Activated B cell treated with CpG ODN at 0.5 μM for 24 hours (primary cell): ENCODE measurements at regions not wholly inside any gene's neighbourhood (a gene's known extent, or its start where the extent isn't known, plus 50 kb on each side); places are given as distances from the start of the nearest gene placed in this dataset.

Source experiments
- ATAC-seq: fragments of 200-7000 bp; cut with Tn5 transposase; one replicate; pipeline ENCODE4 v1.10.0; 2021; ENCODE audit warnings: low read depth, mild to moderate bottlenecking, moderate library complexity
- CTCF ChIA-PET: fragments of 350-600 bp; sonication (Branson Sonifier 250); formaldehyde crosslinking; loops from one replicate; lab custom pipeline; 2021; ENCODE audit warnings: antibody characterized with exemption; lab: Charles Lee
- POLR2A ChIA-PET: fragments of 350-600 bp; sonication (Branson Sonifier 250); formaldehyde crosslinking; loops from one replicate; lab custom pipeline; 2021; ENCODE audit warnings: antibody characterized with exemption; lab: Charles Lee
- DNase-seq: peaks from one replicate; pipeline ENCODE4 v3.0.0; 2022
- H3K27ac Mint-ChIP-seq: one replicate; pipeline ENCODE4 v1.8.0; 2020; ENCODE audit warnings: mixed read lengths
- H3K27me3 Mint-ChIP-seq: one replicate; pipeline ENCODE4 v1.8.0; 2021; ENCODE audit warnings: mixed read lengths
- H3K36me3 Mint-ChIP-seq: one replicate; pipeline ENCODE4 v1.8.0; 2021; ENCODE audit warnings: low read depth, mixed read lengths
- H3K4me1 Mint-ChIP-seq: one replicate; pipeline ENCODE4 v1.8.0; 2021; ENCODE audit warnings: mixed read lengths
- H3K4me3 Mint-ChIP-seq: one replicate; pipeline ENCODE4 v1.8.0; 2020; ENCODE audit warnings: mild to moderate bottlenecking, mixed read lengths
- H3K9me3 Mint-ChIP-seq: one replicate; pipeline ENCODE4 v1.8.0; 2020; ENCODE audit warnings: mixed read lengths
- CTCF ChIP-seq: fragments of 200-600 bp; IDR thresholded peaks from one replicate; pipeline ENCODE4 v1.8.0; 2022; ENCODE audit warnings: antibody characterized with exemption, mild to moderate bottlenecking
- intact Hi-C: fragments of 100-400 bp; cut with micrococcal nuclease; formaldehyde crosslinking; loops from one replicate; pipeline ENCODE4 v1.15.1; 2024

- ChIA-PET POLR2A (no interaction called here), CTCF (no interaction called here)
- Mint-ChIP-seq H3K27me3 (no peaks in the 10 kb centered on the region), H3K9me3 (peaks cover 21% of the 10 kb centered on the region), H3K27ac (no peak overlapping the region), H3K4me3 (no peak overlapping the region), H3K36me3 (no peaks in the 10 kb centered on the region), H3K4me1 (no peaks in the 10 kb centered on the region)
- ATAC-seq: no peak
- no peak for TF ChIP-seq CTCF
- DNase-seq: no peak
- intact Hi-C loops: no loop called here
Measured at GRCh38 chr13:65529541-65529940, 1700.6 kb downstream of the PCDH9 start.

- no peak overlapping the region for H3K27ac Mint-ChIP-seq
- CTCF ChIA-PET: no interaction called here
- H3K9me3 Mint-ChIP-seq: peaks cover 10% of the 10 kb centered on the region
- H3K36me3 Mint-ChIP-seq: no peaks in the 10 kb centered on the region
- intact Hi-C loops: no loop called here
- no peak overlapping the region for H3K4me3 Mint-ChIP-seq
- no peak for ATAC-seq
- H3K4me1 Mint-ChIP-seq: no peaks in the 10 kb centered on the region
- no peak for DNase-seq
- no peaks in the 10 kb centered on the region for H3K27me3 Mint-ChIP-seq
- TF ChIP-seq CTCF: no peak
- POLR2A ChIA-PET: no interaction called here
Measured at GRCh38 chr13:65508745-65509144, 1721.4 kb downstream of the PCDH9 start.

- intact Hi-C loops: no loop called here
Measured at GRCh38 chr13:65508338-65508737, 1721.8 kb downstream of the PCDH9 start.

GRCh38 chr13:65505941-65506340, 1724.2 kb downstream of the PCDH9 start:
- ATAC-seq (no peak), DNase-seq (no peak)
- H3K27me3 Mint-ChIP-seq: no peaks in the 10 kb centered on the region
- no peak overlapping the region for H3K4me3 Mint-ChIP-seq
- H3K27ac Mint-ChIP-seq: no peak overlapping the region
- CTCF ChIA-PET: no interaction called here
- POLR2A ChIA-PET: no interaction called here
- no peak for TF ChIP-seq CTCF
- no peaks in the 10 kb centered on the region for H3K4me1 Mint-ChIP-seq
- peaks cover 13% of the 10 kb centered on the region for H3K9me3 Mint-ChIP-seq
- intact Hi-C loops: no loop called here
- H3K36me3 Mint-ChIP-seq: no peaks in the 10 kb centered on the region

More at GRCh38 chr13:65508338-65508737, 1721.8 kb downstream of the PCDH9 start:
- ATAC-seq (no peak), DNase-seq (no peak)
- ChIA-PET CTCF (no interaction called here), POLR2A (no interaction called here)
- no peak for TF ChIP-seq CTCF
- no peak overlapping the region for H3K4me3 Mint-ChIP-seq
- H3K36me3 Mint-ChIP-seq: no peaks in the 10 kb centered on the region
- H3K9me3 Mint-ChIP-seq: peaks cover 10% of the 10 kb centered on the region
- no peaks in the 10 kb centered on the region for H3K27me3 Mint-ChIP-seq
- H3K4me1 Mint-ChIP-seq: no peaks in the 10 kb centered on the region
- no peak overlapping the region for H3K27ac Mint-ChIP-seq

- TF ChIP-seq CTCF: no peak
- no peak overlapping the region for H3K4me3 Mint-ChIP-seq
- ATAC-seq (no peak), DNase-seq (no peak)
- no peak overlapping the region for H3K27ac Mint-ChIP-seq
- H3K36me3 Mint-ChIP-seq: no peaks in the 10 kb centered on the region
- POLR2A ChIA-PET: no interaction called here
- H3K4me1 Mint-ChIP-seq: no peaks in the 10 kb centered on the region
- CTCF ChIA-PET: no interaction called here
- peaks cover 13% of the 10 kb centered on the region for H3K9me3 Mint-ChIP-seq
- H3K27me3 Mint-ChIP-seq: no peaks in the 10 kb centered on the region
- intact Hi-C loops: no loop called here
Measured at GRCh38 chr13:65504213-65504612, 1725.9 kb downstream of the PCDH9 start.
